H4 (cell line): ENCODE measurements at regions not wholly inside any gene's neighbourhood (a gene's known extent, or its start where the extent isn't known, plus 50 kb on each side); places are given as distances from the start of the nearest gene placed in this dataset.
A peak's percentile ranks its signal among the peaks of the same experiment; 100 is the strongest.

Source experiments
- DNase-seq: peaks from one replicate; pipeline ENCODE4 v3.0.0-alpha.2; 2015; ENCODE audit warnings: low spot score

- peak; percentile 62 for DNase-seq
Measured at GRCh38 chr4:123939621-123940020, 543.0 kb downstream of the SPRY1 start.

DNA sequence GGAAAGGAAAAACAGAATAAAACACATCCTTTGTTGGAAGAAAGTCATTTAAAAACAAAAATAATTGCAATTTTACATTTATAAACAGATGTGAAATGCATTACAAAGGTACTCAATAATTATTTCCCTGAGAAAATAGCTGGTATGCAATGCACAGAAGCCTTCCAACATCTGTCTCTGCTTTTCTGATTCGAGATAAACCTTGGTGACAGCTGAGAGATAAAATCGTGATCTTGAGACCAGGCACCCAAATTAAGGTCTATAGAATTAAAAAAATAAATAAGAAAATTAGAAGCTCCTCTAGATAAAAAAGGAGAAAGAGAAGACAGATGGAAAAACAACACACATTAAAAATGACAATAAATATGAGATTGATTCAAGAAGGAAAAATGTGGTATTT, 544.0 kb downstream of the SPRY1 start:
- no peak for DNase-seq

- DNase-seq = no peak
Measured at GRCh38 chr4:123941306-123941705, 544.7 kb downstream of the SPRY1 start.

DNA sequence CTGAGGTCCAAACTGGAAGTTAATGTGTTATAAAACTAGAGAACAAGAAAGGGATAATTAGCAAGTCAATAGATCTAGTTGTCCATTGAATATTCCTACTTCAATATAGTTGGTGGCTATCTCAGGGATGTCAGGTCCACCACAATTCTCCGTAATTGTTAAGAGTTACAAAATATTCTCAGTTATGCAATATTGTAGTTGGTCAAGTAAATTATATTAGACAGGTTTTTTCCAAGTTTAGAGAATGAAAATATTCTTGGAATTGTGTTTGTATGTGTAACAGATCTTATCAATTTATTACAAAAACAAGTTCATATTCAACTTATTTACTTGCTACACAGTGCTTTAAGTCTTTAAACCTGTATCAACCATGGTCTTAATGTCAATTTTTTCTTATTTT, 547.4 kb downstream of the SPRY1 start:
- no peak for DNase-seq

DNA sequence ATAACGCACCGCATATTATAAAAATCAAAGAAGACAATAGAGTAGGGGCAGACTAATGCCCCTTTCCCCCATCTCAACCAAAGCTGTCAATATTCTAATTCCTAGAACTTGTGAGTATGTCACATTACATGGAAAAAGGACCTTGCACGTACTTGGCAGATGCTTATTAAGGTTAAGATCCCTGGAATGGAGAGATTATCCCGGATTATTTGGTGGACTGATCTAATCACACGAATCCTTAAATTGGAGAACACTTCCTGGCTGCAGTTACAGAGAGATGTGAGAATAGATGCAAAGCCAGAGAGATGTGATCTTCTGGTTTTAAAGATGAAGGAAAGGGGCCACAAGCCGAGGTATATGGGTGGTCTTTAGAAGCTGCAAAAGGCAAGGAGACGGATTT, 548.7 kb downstream of the SPRY1 start:
- no peak for DNase-seq

- no peak for DNase-seq
Measured at GRCh38 chr4:123950530-123950929, 553.9 kb downstream of the SPRY1 start.

DNA sequence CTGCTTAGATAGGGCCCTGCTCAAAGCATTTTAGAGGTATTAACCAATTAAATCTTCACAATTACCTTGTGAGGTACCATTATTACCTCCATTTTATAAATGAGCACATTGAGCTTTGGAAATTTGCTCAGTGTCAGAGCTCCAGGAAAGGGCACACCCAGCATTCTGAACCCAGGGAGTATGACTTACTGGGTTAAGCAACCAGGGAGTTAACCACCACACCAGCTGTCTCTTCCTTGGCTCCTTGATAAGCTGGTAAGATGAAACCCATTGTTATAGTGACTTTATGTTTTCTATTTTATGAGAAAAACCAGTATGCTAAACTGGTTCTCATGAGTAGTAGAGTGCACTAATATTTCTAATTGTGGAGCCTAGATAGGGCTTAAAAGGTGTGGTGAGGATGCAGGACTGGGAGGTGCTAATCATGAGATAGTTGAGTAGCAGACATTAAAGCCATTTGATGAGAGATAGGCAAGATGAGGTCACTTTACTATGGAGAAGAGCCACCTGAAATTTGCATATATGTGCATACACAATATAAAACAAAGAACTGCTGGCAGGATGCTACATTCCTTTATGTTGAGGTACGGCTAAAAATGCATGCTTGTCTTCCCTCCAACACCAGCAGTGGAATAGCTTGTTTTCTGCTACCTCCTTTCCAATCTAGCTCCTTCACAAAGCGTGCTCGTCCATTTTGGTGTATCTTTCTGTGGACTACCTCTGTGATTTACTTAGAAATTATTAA, 556.1 kb downstream of the SPRY1 start:
- DNase-seq = no peak

GRCh38 chr4:123953566-123953965, 557.0 kb downstream of the SPRY1 start:
- DNase-seq = no peak

- no peak for DNase-seq
Measured at GRCh38 chr4:123954220-123954619, 557.6 kb downstream of the SPRY1 start.

GRCh38 chr4:123955167-123955800, 558.7 kb downstream of the SPRY1 start:
- no peak for DNase-seq

- DNase-seq = no peak
Measured at GRCh38 chr4:123956204-123956603, 559.6 kb downstream of the SPRY1 start.

DNA sequence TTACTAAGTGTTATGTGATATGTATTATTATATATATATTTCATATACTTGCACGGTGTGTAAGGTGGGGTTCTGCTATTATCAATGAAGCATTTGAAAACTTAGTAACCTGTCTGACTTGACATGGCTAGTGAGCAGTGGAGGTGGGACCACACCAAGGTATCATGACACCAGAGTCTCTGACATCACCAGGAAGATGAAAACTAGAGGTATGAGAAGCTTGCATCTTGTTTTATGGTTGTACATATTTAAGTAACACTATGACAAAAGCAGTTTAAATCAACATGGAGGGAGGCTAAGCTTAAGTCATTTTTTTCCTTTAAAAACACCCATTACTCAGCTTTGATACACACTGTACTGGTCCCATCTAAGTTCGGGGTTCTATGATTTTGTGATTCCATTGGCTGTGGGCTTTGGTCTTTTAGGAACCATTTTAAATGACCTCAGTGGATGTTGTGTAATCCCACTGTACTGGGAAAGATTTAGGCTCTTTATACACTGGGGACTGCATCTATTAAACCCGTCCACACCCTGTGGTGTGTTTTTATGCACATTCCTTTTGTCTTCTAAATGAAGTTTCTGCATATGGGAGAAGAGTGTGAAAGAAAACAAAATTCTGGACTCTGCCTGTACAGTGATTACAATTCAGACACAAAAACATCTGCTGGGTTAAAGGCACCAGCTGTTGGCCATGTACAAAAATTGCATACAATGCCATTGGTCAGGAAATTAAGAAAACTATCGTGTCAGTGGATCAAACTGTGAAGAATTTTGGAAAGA, 570.6 kb downstream of the SPRY1 start:
- DNase-seq = no peak

GRCh38 chr4:123972031-123972430, 575.4 kb downstream of the SPRY1 start:
- no peak for DNase-seq

GRCh38 chr4:123974386-123975149, 578.0 kb downstream of the SPRY1 start:
- DNase-seq = no peak

GRCh38 chr4:123976285-123976684, 579.7 kb downstream of the SPRY1 start:
- DNase-seq = no peak

DNA sequence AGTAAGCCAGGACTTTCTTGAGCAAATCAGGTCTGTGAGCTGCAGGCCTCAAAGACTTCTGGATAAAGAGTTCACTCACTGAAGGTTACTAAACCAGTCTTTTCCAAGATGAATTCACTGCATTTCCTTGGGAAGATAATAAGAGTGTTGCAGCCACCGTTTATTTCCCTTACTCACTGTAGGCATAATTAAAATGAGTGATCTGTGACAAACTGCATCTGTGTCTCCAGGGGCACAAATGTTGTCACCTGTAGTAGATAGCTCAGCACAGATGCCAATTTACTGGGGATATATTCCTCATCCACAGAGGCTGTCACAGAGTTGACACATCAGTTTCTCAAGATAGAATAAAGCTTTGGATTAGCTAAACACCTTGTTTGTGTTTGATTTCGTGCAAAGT, 580.2 kb downstream of the SPRY1 start:
- DNase-seq = no peak

DNA sequence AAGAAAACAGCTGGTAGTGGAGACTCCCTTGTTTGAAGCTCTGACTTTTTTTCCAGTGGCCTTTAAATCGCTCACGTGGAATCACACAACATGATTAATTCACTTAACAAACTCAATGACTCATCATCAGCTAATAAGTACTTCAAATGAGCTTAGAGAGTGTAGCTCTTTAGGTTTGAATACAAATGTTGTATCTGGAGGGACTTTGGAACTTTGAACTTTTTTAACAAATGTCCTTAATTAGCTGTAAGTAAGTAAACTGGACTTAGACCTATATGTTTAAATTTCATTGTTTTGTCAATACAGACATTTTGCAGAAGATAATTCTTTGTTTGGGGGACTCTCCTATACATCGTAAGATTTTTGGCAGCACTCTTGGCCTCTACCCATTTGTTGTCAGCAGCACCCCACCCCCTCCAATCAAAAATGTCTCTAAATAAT, 581.1 kb downstream of the SPRY1 start:
- DNase-seq = no peak

- DNase-seq = no peak
Measured at GRCh38 chr4:123978637-123979036, 582.0 kb downstream of the SPRY1 start.

DNA sequence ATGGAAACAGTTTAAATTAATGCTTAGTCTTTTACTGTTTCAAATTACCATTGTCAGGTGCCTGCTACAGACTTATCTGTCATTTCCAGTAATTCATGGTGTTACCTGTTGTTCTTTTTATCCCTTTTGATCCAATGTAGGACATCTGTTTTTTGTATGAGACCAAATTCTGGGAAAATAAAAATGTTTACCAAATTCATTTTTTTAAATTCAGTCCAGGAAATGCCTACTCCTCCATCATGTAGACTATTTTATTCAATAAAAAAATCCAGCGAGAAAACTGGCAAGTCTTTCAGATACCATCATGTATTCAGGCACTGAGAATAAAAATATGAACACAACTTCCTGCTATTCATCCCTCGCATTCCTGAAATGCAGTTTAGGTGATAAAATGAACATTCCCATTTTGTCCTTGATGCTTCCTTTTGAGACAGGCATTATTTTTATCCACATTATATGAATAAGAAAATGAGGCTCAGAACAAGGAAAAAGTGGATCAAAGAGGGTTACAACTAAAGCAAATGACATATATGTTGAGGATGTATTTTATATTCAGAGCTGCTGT, 584.2 kb downstream of the SPRY1 start:
- no peak for DNase-seq

GRCh38 chr4:123984886-123985285, 588.3 kb downstream of the SPRY1 start:
- no peak for DNase-seq

GRCh38 chr4:123986268-123986798, 589.7 kb downstream of the SPRY1 start:
- peak; percentile 31 for DNase-seq
